ENCODE measurements at regions not wholly inside any gene's neighbourhood (a gene's known extent, or its start where the extent isn't known, plus 50 kb on each side); places are given as distances from the start of the nearest gene placed in this dataset.
"Not testable (repeated sequence)": the region's sequence is repeated elsewhere in the genome, so short reads cannot be mapped to it uniquely, and the experiment has no call there.

DNA sequence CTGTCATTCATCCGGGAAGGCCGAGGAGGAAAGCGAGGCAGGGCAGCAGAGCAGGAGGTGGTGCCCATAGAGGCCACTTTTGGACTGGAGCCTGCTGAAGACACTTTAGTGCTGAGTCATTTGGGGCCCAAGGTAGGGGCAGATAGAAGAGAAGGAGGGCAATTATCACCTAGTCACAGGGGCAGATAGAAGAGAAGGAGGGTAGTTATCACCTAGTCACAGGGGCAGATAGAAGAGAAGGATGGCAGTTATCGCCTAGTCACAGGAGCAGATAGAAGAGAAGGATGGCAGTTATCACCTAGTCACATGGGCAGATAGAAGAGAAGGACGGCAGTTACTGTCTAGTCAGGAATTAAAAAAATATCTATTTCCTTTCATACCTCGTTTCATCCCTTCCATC lies 1372.6 kb downstream of the FOXD4L5 start:
- H3K9me3 ChIP-seq; H3K4me3 Mint-ChIP-seq (ENCODE audit: unreplicated experiment); CTCF ChIA-PET; H3K27me3 ChIP-seq (replicated peaks; ENCODE audit: control insufficient read depth, insufficient read depth, low read length); H3K36me3 Mint-ChIP-seq (ENCODE audit: insufficient read depth, unreplicated experiment); DNase-seq; BruUV-seq (replicated peaks); POLR2A ChIA-PET; H3K4me1 Mint-ChIP-seq (ENCODE audit: low read depth, unreplicated experiment); H3K36me3 ChIP-seq (ENCODE audit: control insufficient read depth, insufficient read depth, low read length); H3K27ac Mint-ChIP-seq (ENCODE audit: unreplicated experiment); intact Hi-C loops (cut with micrococcal nuclease; ENCODE audit: unreplicated experiment); H3K4me1 ChIP-seq; H3K27me3 Mint-ChIP-seq (ENCODE audit: insufficient read depth, unreplicated experiment); H3K9me3 Mint-ChIP-seq (ENCODE audit: unreplicated experiment); H3K4me3 ChIP-seq (ENCODE audit: low read depth, low read length): not testable (repeated sequence)

DNA sequence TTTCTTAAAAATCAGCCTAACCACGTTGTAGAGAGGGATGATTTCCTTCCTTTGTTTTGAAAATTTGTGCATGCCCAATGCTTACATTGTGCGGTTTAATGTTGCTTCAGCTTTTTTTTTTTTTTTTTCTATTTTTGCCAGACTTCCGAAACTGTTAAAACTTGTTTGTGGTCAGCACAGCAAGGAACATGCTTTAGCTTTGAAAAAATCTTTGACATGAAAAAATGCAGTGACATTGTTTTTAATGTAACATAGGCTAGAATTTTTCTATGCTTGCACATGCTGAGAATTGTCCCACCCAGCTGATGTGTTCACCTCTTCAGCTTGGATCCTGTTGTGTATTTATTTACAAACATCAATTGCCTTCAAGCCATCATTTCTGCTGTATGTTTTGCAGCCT lies 1375.9 kb downstream of the FOXD4L5 start:
- H3K27me3 Mint-ChIP-seq (ENCODE audit: insufficient read depth, unreplicated experiment); H3K9me3 Mint-ChIP-seq (ENCODE audit: unreplicated experiment); H3K36me3 ChIP-seq (ENCODE audit: control insufficient read depth, insufficient read depth, low read length); H3K4me3 Mint-ChIP-seq (ENCODE audit: unreplicated experiment); H3K9me3 ChIP-seq; H3K4me3 ChIP-seq (ENCODE audit: low read depth, low read length); CTCF ChIA-PET; H3K27ac Mint-ChIP-seq (ENCODE audit: unreplicated experiment); BruUV-seq (replicated peaks); DNase-seq; intact Hi-C loops (cut with micrococcal nuclease; ENCODE audit: unreplicated experiment); H3K4me1 Mint-ChIP-seq (ENCODE audit: low read depth, unreplicated experiment); H3K27me3 ChIP-seq (replicated peaks; ENCODE audit: control insufficient read depth, insufficient read depth, low read length); H3K4me1 ChIP-seq; H3K36me3 Mint-ChIP-seq (ENCODE audit: insufficient read depth, unreplicated experiment); POLR2A ChIA-PET: not testable (repeated sequence)

DNA sequence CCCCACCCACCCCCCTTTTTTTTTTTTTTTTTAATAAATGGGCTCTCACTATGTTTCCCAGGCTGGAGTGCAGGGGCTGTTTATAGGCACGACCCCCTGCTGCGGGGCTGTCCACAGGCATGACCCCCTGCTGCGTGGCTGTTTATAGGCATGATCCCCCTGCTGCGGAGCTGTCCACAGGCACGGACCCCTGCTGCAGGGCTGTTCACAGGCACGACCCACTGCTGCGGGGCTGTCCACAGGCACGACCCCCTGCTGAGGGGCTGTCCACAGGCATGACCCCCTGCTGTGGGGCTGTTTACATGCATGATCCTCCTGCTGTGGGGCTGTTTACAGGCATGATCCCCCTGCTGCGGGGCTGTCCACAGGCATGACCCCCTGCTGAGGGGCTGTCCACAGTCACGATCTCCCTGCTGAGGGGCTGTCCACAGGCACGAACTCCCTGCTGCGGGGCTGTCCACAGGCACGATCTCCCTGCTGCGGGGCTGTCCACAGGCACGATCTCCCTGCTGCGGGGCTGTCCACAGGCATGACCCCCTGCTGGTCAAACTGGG lies 1385.3 kb downstream of the FOXD4L5 start:
- H3K27me3 Mint-ChIP-seq (ENCODE audit: insufficient read depth, unreplicated experiment); H3K27ac Mint-ChIP-seq (ENCODE audit: unreplicated experiment); H3K9me3 ChIP-seq; H3K4me1 ChIP-seq; DNase-seq; H3K27me3 ChIP-seq (replicated peaks; ENCODE audit: control insufficient read depth, insufficient read depth, low read length); POLR2A ChIA-PET; H3K36me3 ChIP-seq (ENCODE audit: control insufficient read depth, insufficient read depth, low read length); H3K4me1 Mint-ChIP-seq (ENCODE audit: low read depth, unreplicated experiment); H3K4me3 Mint-ChIP-seq (ENCODE audit: unreplicated experiment); CTCF ChIA-PET; H3K36me3 Mint-ChIP-seq (ENCODE audit: insufficient read depth, unreplicated experiment); H3K9me3 Mint-ChIP-seq (ENCODE audit: unreplicated experiment); H3K4me3 ChIP-seq (ENCODE audit: low read depth, low read length); BruUV-seq (replicated peaks); intact Hi-C loops (cut with micrococcal nuclease; ENCODE audit: unreplicated experiment): not testable (repeated sequence)

DNA sequence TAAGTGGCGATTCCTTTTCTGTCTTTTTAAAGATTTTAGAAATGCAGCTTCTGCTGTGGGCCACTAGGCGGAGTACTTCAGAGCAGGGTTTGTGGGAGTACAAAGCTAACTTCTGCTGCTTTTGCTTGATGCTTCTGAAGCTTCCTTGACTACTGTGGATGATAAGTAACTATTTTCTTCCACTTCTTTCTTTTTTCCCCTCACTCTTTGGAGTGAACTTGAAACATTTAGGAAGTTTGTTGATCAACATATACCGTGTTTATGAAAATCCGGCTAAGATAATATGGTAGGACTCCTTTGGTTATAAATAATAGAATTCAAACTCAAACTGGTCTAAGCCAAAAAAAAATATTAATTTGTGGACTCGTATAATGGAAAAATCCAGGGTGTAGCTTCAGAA lies 1403.6 kb downstream of the FOXD4L5 start:
- H3K36me3 Mint-ChIP-seq (ENCODE audit: insufficient read depth, unreplicated experiment); H3K36me3 ChIP-seq (ENCODE audit: control insufficient read depth, insufficient read depth, low read length); H3K4me1 Mint-ChIP-seq (ENCODE audit: low read depth, unreplicated experiment); H3K27me3 Mint-ChIP-seq (ENCODE audit: insufficient read depth, unreplicated experiment); BruUV-seq (replicated peaks); H3K9me3 Mint-ChIP-seq (ENCODE audit: unreplicated experiment); H3K27ac Mint-ChIP-seq (ENCODE audit: unreplicated experiment); DNase-seq; H3K4me3 ChIP-seq (ENCODE audit: low read depth, low read length); CTCF ChIA-PET; H3K4me1 ChIP-seq; H3K4me3 Mint-ChIP-seq (ENCODE audit: unreplicated experiment); H3K9me3 ChIP-seq; intact Hi-C loops (cut with micrococcal nuclease; ENCODE audit: unreplicated experiment); POLR2A ChIA-PET; H3K27me3 ChIP-seq (replicated peaks; ENCODE audit: control insufficient read depth, insufficient read depth, low read length): not testable (repeated sequence)

DNA sequence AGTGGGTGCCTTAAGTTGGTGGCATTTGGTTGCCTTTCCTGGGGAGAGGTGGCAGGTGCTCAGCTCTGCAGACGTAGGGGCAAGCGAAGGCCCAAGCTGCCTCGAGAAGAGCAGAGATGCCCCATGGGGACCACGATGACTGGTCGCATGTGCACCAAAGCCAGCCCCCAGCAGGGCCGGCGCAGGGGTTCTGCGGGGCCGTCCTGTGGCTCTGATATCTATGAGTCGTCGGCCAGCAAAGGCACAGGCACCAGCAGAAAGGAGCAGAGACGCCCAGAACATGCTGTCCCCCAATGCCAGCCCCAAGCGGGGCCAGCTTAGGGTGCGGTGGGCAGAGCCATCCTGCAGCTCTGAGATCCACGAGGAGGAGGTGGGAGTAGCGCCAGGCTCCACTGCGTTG lies 1408.6 kb downstream of the FOXD4L5 start:
- BruUV-seq (replicated peaks); DNase-seq; H3K4me1 ChIP-seq; intact Hi-C loops (cut with micrococcal nuclease; ENCODE audit: unreplicated experiment); H3K4me3 Mint-ChIP-seq (ENCODE audit: unreplicated experiment); H3K9me3 ChIP-seq; H3K4me3 ChIP-seq (ENCODE audit: low read depth, low read length); H3K36me3 ChIP-seq (ENCODE audit: control insufficient read depth, insufficient read depth, low read length); POLR2A ChIA-PET; H3K9me3 Mint-ChIP-seq (ENCODE audit: unreplicated experiment); CTCF ChIA-PET; H3K27me3 Mint-ChIP-seq (ENCODE audit: insufficient read depth, unreplicated experiment); H3K27ac Mint-ChIP-seq (ENCODE audit: unreplicated experiment); H3K4me1 Mint-ChIP-seq (ENCODE audit: low read depth, unreplicated experiment); H3K27me3 ChIP-seq (replicated peaks; ENCODE audit: control insufficient read depth, insufficient read depth, low read length); H3K36me3 Mint-ChIP-seq (ENCODE audit: insufficient read depth, unreplicated experiment): not testable (repeated sequence)
